ENCODE measurements at regions not wholly inside any gene's neighbourhood (a gene's known extent, or its start where the extent isn't known, plus 50 kb on each side); places are given as distances from the start of the nearest gene placed in this dataset.

DNA sequence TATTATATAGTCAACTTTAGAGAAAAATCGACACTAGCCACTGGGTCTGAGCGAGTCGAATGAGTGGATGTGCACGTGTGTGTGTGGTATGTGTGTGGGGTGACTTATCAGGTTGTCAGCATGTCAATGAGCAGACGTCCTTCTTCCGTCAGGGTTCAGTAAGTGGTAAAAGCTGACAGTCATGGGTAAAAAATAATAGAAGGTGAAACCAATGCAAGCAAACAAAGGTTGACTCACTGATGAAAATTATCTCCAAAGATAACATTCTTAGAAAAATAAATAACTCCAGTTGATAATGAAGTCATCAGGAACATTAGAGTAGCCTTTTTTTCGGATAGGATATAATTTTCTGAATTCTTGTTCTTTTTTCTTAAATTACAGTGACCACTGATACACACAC, 243.8 kb upstream of the FOXQ1 start:
- TF ChIP-seq, protein P1, sequence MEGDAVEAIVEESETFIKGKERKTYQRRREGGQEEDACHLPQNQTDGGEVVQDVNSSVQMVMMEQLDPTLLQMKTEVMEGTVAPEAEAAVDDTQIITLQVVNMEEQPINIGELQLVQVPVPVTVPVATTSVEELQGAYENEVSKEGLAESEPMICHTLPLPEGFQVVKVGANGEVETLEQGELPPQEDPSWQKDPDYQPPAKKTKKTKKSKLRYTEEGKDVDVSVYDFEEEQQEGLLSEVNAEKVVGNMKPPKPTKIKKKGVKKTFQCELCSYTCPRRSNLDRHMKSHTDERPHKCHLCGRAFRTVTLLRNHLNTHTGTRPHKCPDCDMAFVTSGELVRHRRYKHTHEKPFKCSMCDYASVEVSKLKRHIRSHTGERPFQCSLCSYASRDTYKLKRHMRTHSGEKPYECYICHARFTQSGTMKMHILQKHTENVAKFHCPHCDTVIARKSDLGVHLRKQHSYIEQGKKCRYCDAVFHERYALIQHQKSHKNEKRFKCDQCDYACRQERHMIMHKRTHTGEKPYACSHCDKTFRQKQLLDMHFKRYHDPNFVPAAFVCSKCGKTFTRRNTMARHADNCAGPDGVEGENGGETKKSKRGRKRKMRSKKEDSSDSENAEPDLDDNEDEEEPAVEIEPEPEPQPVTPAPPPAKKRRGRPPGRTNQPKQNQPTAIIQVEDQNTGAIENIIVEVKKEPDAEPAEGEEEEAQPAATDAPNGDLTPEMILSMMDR (conservative IDR thresholded peaks at IDR 0.05 in 1 of 2, IDR thresholded peaks at IDR 0.05 in 1 of 2; ENCODE audit: extremely low read depth in 1 of 2, insufficient read depth in 1 of 2, low read depth in 1 of 2, low read length in 2 of 2): no peak
- no peak for TF ChIP-seq EZH2 (IDR thresholded peaks at IDR 0.05; ENCODE audit: borderline replicate concordance, low read length)

Data from mammary epithelial cell (primary cell).